Naive thymus-derived CD4-positive, alpha-beta T cell (primary cell): ENCODE measurements at regions not wholly inside any gene's neighbourhood (a gene's known extent, or its start where the extent isn't known, plus 50 kb on each side); places are given as distances from the start of the nearest gene placed in this dataset.
A peak's percentile ranks its signal among the peaks of the same experiment; 100 is the strongest.

Experiments
- ATAC-seq: fragments of 150-1000 bp; cut with Tn5 transposase; 2 replicates; pipeline ENCODE4 v1.10.0; 2021; ENCODE audit warnings: mild to moderate bottlenecking, moderate library complexity
- CTCF ChIA-PET: fragments of 350-600 bp; sonication (Branson Sonifier 250); formaldehyde crosslinking; loops from one replicate; lab custom pipeline; 2021; ENCODE audit warnings: antibody characterized with exemption; lab: Charles Lee
- POLR2A ChIA-PET: fragments of 350-600 bp; sonication (Branson Sonifier 250); formaldehyde crosslinking; loops from one replicate; lab custom pipeline; 2021; ENCODE audit warnings: antibody characterized with exemption, inconsistent platforms; lab: Charles Lee
- DNase-seq, 9 donors: peaks; one replicate each; pipeline versions ENCODE4 v3.0.0 to v3.0.0-alpha.2; 2020 to 2022; ENCODE audit warnings: mixed read lengths in 1 of 9
- H3K27ac ChIP-seq: one replicate; pipeline ENCODE4 v1.7.0; 2013; ENCODE audit warnings: mild to moderate bottlenecking, low read depth, low read length, moderate library complexity
- H3K27me3 ChIP-seq, 2 donors: one replicate each; pipeline ENCODE4 v1.7.0; 2013; ENCODE audit warnings: low read length in 2 of 2, mild to moderate bottlenecking in 2 of 2, moderate library complexity in 2 of 2; ENCODE audit not compliant: control insufficient read depth in 2 of 2, insufficient read depth in 2 of 2
- H3K36me3 ChIP-seq, 3 experiments: 1 replicate in 2 of 3; 2 replicates in 1 of 3; pipeline ENCODE4 v1.7.0; 2013; ENCODE audit warnings: low read length in 3 of 3, mild to moderate bottlenecking in 3 of 3, moderate library complexity in 1 of 3; ENCODE audit not compliant: insufficient read depth in 3 of 3, control insufficient read depth in 2 of 3
- H3K4me1 ChIP-seq, 2 donors: one replicate each; pipeline ENCODE4 v1.7.0; 2013; ENCODE audit warnings: low read length in 2 of 2, mild to moderate bottlenecking in 2 of 2, moderate library complexity in 1 of 2; ENCODE audit not compliant: control insufficient read depth in 2 of 2, insufficient read depth in 2 of 2
- H3K4me3 ChIP-seq: 2 replicates; pipeline ENCODE4 v1.7.0; 2013; ENCODE audit warnings: mild to moderate bottlenecking, low read length
- H3K9me3 ChIP-seq, 3 experiments: 1 replicate in 2 of 3; 2 replicates in 1 of 3; pipeline ENCODE4 v1.7.0; 2013; ENCODE audit warnings: low read length in 3 of 3; ENCODE audit not compliant: control insufficient read depth in 2 of 3
- H3K27ac Mint-ChIP-seq, 9 donors: one replicate each; pipeline ENCODE4 v1.8.0; 2020 to 2022; ENCODE audit warnings: mixed read lengths in 9 of 9, mild to moderate bottlenecking in 8 of 9, moderate library complexity in 5 of 9, inconsistent platforms in 2 of 9
- H3K27me3 Mint-ChIP-seq, 5 donors: one replicate each; pipeline ENCODE4 v1.8.0; 2021 to 2022; ENCODE audit warnings: mixed read lengths in 5 of 5, mild to moderate bottlenecking in 1 of 5
- H3K36me3 Mint-ChIP-seq, 5 donors: one replicate each; pipeline ENCODE4 v1.8.0; 2020 to 2022; ENCODE audit warnings: mixed read lengths in 5 of 5, mild to moderate bottlenecking in 3 of 5, inconsistent platforms in 1 of 5
- H3K4me1 Mint-ChIP-seq, 7 donors: one replicate each; pipeline ENCODE4 v1.8.0; 2020 to 2022; ENCODE audit warnings: mixed read lengths in 7 of 7, mild to moderate bottlenecking in 3 of 7, inconsistent platforms in 1 of 7
- H3K4me3 Mint-ChIP-seq, 10 donors: one replicate each; pipeline ENCODE4 v1.8.0; 2020 to 2022; ENCODE audit warnings: mild to moderate bottlenecking in 10 of 10, mixed read lengths in 10 of 10, moderate library complexity in 6 of 10, inconsistent platforms in 2 of 10
- H3K9me3 Mint-ChIP-seq, 11 donors: one replicate each; pipeline ENCODE4 v1.8.0; 2020 to 2022; ENCODE audit warnings: mixed read lengths in 11 of 11, mild to moderate bottlenecking in 4 of 11, inconsistent platforms in 1 of 11, moderate library complexity in 1 of 11
- intact Hi-C, 2 donors: fragments of 100-400 bp; cut with micrococcal nuclease; formaldehyde crosslinking; loops; one replicate each; pipeline ENCODE4 v1.15.1; 2023

DNA sequence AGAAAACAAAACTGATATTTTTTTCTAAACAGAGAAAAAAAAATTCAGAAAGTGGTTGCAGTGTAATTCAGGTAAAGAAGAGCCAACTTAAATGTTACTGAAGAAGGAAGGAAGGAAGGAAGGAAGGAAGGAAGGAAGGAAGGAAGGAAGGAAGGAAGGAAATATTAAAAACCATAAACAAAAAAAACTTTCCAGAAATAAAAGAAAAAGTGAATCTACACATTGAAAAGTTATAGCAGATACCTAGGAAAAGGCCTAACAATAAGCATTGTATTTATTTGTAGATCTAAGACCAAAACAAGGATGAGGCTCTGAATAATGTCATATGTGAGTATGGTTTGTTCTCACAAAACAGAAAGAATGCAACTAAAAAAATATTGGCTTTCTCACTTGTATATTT, 345.4 kb upstream of the NR5A2 start:
- Histone ChIP-seq H3K9me3 (no peaks in the 10 kb centered on the region), H3K36me3 (no peaks in the 10 kb centered on the region), H3K27me3 (no peaks in the 10 kb centered on the region), H3K27ac (no peak overlapping the region), H3K4me3 (no peak overlapping the region), H3K4me1 (no peaks in the 10 kb centered on the region)
- H3K4me3 Mint-ChIP-seq = no peak overlapping the region
- no peak for ATAC-seq
- DNase-seq = no peak
- ChIA-PET CTCF (interaction anchor here (0.6 kb wide), 1 partner anchor 231 kb away, joined by 3 read pairs; no protein-coding TSS in a partner anchor), POLR2A (no interaction called here)
- no peaks in the 10 kb centered on the region for H3K4me1 Mint-ChIP-seq
- intact Hi-C loops = loop anchor here in 1 of 2 donors (10.0 kb wide), 1 partner anchor 593 kb away; no protein-coding TSS in a partner anchor
- peaks cover 0 to 1% (median 0%) of the 10 kb centered on the region in 11 donors for H3K9me3 Mint-ChIP-seq
- no peaks in the 10 kb centered on the region for H3K36me3 Mint-ChIP-seq
- H3K27me3 Mint-ChIP-seq = peaks cover 0 to 27% (median 7%) of the 10 kb centered on the region in 5 donors
- peak overlapping the region in 1 of 9 donors; percentile 72 for H3K27ac Mint-ChIP-seq

DNA sequence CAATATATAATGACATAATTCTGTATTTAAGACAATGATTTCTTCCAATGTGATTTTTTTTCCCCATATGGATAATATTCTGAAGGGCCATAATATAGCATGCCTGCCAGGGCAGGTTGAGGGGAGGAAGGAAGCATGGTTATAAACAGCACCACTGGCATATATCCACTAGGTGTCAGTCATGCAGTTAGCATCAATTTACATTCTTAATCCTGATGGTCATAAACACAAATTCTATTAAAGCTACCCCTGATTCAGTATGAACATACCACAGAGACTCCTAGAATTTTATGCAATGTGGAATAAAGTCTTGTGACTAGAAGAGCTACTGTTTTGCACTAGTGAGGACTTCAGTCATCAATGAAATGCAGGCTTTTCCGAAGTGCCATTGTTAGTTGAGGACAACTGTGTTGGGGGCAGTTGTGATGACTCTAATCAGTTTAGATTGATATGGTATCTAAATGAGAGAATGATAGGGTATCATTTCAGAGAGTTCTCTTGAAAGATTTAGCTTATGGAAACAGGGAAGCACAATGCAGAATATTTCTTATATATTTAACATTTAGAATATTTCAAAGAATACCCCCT, 342.7 kb upstream of the NR5A2 start:
- H3K9me3 Mint-ChIP-seq = no peaks in the 10 kb centered on the region
- H3K27me3 Mint-ChIP-seq = peaks cover 7 to 33% (median 8%) of the 10 kb centered on the region in 5 donors
- no peak overlapping the region for H3K27ac Mint-ChIP-seq
- H3K27ac ChIP-seq = no peak overlapping the region
- H3K27me3 ChIP-seq = no peaks in the 10 kb centered on the region
- CTCF ChIA-PET = interaction anchor here (0.6 to 1.7 kb wide), 8 partner anchors 9 to 870 kb away, joined by 3 to 9 read pairs (median 3); no protein-coding TSS in a partner anchor
- DNase-seq = peak in 7 of 9 donors; percentile 7 to 38 (median 28)
- H3K4me1 Mint-ChIP-seq = no peaks in the 10 kb centered on the region
- H3K36me3 ChIP-seq = no peaks in the 10 kb centered on the region
- H3K4me3 ChIP-seq = no peak overlapping the region
- H3K4me1 ChIP-seq = no peaks in the 10 kb centered on the region
- intact Hi-C loops = loop anchor here (1.0 to 10.0 kb wide), 7 partner anchors 454 to 826 kb away; no protein-coding TSS in a partner anchor
- peak; percentile 85 for ATAC-seq
- no peaks in the 10 kb centered on the region for H3K9me3 ChIP-seq
- H3K36me3 Mint-ChIP-seq = no peaks in the 10 kb centered on the region
- POLR2A ChIA-PET = no interaction called here
- no peak overlapping the region for H3K4me3 Mint-ChIP-seq

- ATAC-seq (no peak), DNase-seq (no peak)
- Histone ChIP-seq H3K4me1 (no peaks in the 10 kb centered on the region), H3K27ac (no peak overlapping the region), H3K36me3 (no peaks in the 10 kb centered on the region), H3K4me3 (no peak overlapping the region), H3K27me3 (no peaks in the 10 kb centered on the region), H3K9me3 (no peaks in the 10 kb centered on the region)
- Mint-ChIP-seq H3K4me3 (no peak overlapping the region), H3K4me1 (no peaks in the 10 kb centered on the region), H3K36me3 (no peaks in the 10 kb centered on the region), H3K27me3 (peaks cover 8 to 33% (median 8%) of the 10 kb centered on the region in 5 donors), H3K9me3 (no peaks in the 10 kb centered on the region), H3K27ac (no peak overlapping the region)
- POLR2A ChIA-PET = no interaction called here
- intact Hi-C loops = loop anchor here (2.0 to 10.0 kb wide), 4 partner anchors 453 to 621 kb away; no protein-coding TSS in a partner anchor
- CTCF ChIA-PET = interaction anchor here (0.6 to 1.7 kb wide), 7 partner anchors 9 to 870 kb away, joined by 3 to 9 read pairs (median 3); no protein-coding TSS in a partner anchor
Measured at GRCh38 chr1:199685369-199685768, 342.1 kb upstream of the NR5A2 start.

DNA sequence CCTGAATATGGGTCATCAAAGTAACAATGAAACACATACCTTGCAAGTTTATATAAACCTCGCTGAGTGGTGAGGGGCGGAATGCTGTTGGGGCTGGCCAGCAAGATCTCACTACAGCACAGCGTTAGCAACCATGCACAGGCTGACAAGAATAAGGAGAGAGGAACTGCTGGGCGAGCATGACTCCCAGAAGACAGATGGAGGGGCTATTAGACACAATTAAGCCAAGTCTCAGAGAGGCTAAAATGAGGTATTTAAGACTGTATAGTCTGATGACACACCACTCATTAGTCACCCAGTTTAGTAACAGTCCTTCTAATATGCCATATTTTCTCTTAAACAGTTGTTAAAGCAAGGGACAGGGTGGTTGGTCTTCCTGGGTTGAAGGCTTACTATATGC, 340.2 kb upstream of the NR5A2 start:
- Histone ChIP-seq H3K9me3 (no peaks in the 10 kb centered on the region), H3K27ac (no peak overlapping the region), H3K4me3 (no peak overlapping the region), H3K4me1 (no peaks in the 10 kb centered on the region), H3K36me3 (no peaks in the 10 kb centered on the region), H3K27me3 (no peaks in the 10 kb centered on the region)
- no peaks in the 10 kb centered on the region for H3K9me3 Mint-ChIP-seq
- no peak for ATAC-seq
- ChIA-PET CTCF (interaction anchor here (0.5 kb wide), 1 partner anchor 803 kb away, joined by 3 read pairs; no protein-coding TSS in a partner anchor), POLR2A (no interaction called here)
- H3K4me3 Mint-ChIP-seq = no peak overlapping the region
- H3K36me3 Mint-ChIP-seq = no peaks in the 10 kb centered on the region
- DNase-seq = no peak
- H3K27me3 Mint-ChIP-seq = peaks cover 14 to 30% (median 15%) of the 10 kb centered on the region in 5 donors
- H3K27ac Mint-ChIP-seq = no peak overlapping the region
- intact Hi-C loops = loop anchor here in 1 of 2 donors (10.0 kb wide), 1 partner anchor 587 kb away; no protein-coding TSS in a partner anchor
- H3K4me1 Mint-ChIP-seq = no peaks in the 10 kb centered on the region

DNA sequence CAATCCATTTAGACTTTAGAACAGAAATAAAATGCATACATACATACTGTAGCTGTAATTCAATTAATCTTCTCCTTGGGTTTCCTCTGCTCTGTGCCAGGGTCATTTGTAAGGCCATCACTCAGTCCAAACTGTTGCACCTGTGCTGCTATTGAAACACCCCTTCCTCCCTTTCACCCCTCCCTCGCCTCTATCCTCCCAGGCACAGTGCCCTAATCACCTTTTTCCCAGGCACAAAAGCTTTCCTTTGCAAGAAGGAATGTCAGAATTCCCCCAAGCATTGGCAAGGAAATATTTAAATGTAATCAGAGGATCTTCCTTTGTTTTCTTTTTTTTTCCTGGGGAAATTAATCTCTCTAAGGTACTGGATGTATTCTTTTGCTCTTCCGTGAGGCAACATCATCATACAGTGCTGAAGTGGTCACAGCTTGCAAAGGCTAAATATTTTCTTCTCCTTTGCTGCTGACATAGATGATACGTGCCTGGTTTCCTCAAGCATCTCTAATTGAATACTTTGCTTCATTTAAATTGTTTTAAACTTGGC, 339.3 kb upstream of the NR5A2 start:
- H3K4me3 ChIP-seq = no peak overlapping the region

GRCh38 chr1:199688774-199689173, 338.7 kb upstream of the NR5A2 start:
- ChIA-PET CTCF (no interaction called here), POLR2A (no interaction called here)
- Histone ChIP-seq H3K4me1 (no peaks in the 10 kb centered on the region), H3K27ac (no peak overlapping the region), H3K27me3 (no peaks in the 10 kb centered on the region), H3K4me3 (no peak overlapping the region), H3K9me3 (no peaks in the 10 kb centered on the region), H3K36me3 (no peaks in the 10 kb centered on the region)
- no peak overlapping the region for H3K4me3 Mint-ChIP-seq
- no peak overlapping the region for H3K27ac Mint-ChIP-seq
- H3K36me3 Mint-ChIP-seq = no peaks in the 10 kb centered on the region
- peaks cover 20 to 42% (median 26%) of the 10 kb centered on the region in 5 donors for H3K27me3 Mint-ChIP-seq
- ATAC-seq = no peak
- H3K4me1 Mint-ChIP-seq = no peaks in the 10 kb centered on the region
- intact Hi-C loops = loop anchor here in 1 of 2 donors (10.0 kb wide), 1 partner anchor 586 kb away; no protein-coding TSS in a partner anchor
- no peaks in the 10 kb centered on the region for H3K9me3 Mint-ChIP-seq
- no peak for DNase-seq

More for the DNA sequence above, 339.3 kb upstream of the NR5A2 start:
- Histone ChIP-seq H3K36me3 (no peaks in the 10 kb centered on the region), H3K9me3 (no peaks in the 10 kb centered on the region), H3K4me1 (no peaks in the 10 kb centered on the region), H3K27me3 (no peaks in the 10 kb centered on the region), H3K27ac (no peak overlapping the region)
- no peak for DNase-seq
- Mint-ChIP-seq H3K4me1 (no peaks in the 10 kb centered on the region), H3K9me3 (no peaks in the 10 kb centered on the region), H3K27ac (no peak overlapping the region), H3K4me3 (no peak overlapping the region), H3K27me3 (peaks cover 20 to 36% (median 20%) of the 10 kb centered on the region in 5 donors), H3K36me3 (no peaks in the 10 kb centered on the region)
- intact Hi-C loops = loop anchor here in 1 of 2 donors (10.0 kb wide), 1 partner anchor 587 kb away; no protein-coding TSS in a partner anchor
- ChIA-PET CTCF (no interaction called here), POLR2A (no interaction called here)
- ATAC-seq = no peak
